HG03095 (cell line): ENCODE measurements at regions not wholly inside any gene's neighbourhood (a gene's known extent, or its start where the extent isn't known, plus 50 kb on each side); places are given as distances from the start of the nearest gene placed in this dataset.
"Not testable (repeated sequence)": the region's sequence is repeated elsewhere in the genome, so short reads cannot be mapped to it uniquely, and the experiment has no call there.

Experiments
- ATAC-seq: cut with Tn5 transposase; IDR thresholded peaks from one replicate; pipeline ENCODE4 v1.9.1; 2021; ENCODE audit warnings: moderate library complexity; ENCODE audit not compliant: unreplicated experiment

- no peak for ATAC-seq
These were observed 94.2 kb upstream of the LHX1 start for GRCh38 chr17:36842963-36843558.

GRCh38 chr17:36844013-36844412 is 93.3 kb upstream of the LHX1 start:
- no peak for ATAC-seq

GRCh38 chr17:36844601-36845000 is 92.7 kb upstream of the LHX1 start:
- no peak for ATAC-seq

- ATAC-seq = no peak
These were observed 91.4 kb upstream of the LHX1 start for GRCh38 chr17:36845916-36846315.

GRCh38 chr17:36846410-36847292 is 90.6 kb upstream of the LHX1 start:
- ATAC-seq = no peak

DNA sequence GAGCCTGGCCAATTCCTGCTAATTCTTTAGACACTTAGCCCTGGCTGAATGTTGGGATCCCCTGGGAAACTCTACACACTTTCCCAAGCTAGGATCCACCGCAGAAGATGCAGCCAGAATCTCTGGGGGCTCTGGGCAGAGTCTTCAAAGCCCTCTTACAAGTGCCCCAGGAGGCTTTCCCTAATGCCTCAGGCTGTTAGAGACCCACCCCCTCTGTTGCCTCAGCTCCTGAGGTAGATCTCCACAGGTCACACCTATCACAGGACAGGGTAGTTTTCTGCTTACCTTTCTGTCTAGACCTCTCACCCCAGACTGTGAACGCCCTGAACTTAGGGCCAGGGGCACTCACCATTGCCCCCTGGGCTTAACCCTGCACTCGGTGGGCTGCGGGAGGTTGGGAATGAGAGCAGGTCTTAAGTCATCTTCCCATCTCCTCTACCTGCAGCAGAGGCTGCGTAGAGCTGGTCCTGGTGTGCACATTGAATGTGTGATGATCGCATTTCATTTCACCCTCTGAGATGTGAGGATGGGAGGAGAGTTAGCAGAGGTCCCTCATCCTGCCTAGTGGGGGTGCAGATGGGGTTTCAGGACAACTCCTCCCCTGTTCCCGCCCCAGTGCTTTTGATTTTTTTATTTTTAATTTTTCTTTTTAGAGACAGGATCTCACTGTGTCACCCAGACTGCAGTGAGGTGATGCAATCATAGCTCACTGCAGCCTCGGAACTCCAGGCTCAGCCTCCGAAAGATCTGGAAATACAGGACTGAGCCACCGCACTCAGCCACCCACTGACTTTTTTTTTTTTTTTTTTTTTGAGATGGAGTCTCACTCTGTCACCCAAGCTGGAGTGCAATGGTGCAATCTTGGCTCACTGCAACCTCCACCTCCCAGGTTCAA is 89.0 kb upstream of the LHX1 start:
- ATAC-seq = no peak

GRCh38 chr17:36849020-36849419 is 88.3 kb upstream of the LHX1 start:
- not testable (repeated sequence) for ATAC-seq

GRCh38 chr17:36849871-36850348 is 87.4 kb upstream of the LHX1 start:
- no peak for ATAC-seq

DNA sequence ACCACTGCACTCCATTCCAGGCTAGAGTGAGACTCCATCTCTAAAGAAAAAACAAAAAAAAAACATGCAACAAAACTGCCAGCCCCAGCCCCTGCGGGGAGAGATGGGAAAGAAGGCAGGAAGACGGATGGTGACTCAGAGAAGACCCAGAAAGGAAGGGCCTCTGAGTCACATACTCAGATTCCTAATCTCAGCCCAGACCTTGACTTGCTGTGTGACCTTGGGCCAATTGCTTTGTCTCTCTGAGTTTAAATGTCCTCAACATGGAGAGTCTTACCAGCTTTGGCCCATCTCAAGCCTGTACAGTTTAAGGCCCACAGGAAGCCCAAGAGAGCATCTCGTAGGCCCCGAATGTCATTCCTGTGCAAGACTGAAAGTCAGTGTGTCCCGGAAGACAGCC is 86.5 kb upstream of the LHX1 start:
- no peak for ATAC-seq

DNA sequence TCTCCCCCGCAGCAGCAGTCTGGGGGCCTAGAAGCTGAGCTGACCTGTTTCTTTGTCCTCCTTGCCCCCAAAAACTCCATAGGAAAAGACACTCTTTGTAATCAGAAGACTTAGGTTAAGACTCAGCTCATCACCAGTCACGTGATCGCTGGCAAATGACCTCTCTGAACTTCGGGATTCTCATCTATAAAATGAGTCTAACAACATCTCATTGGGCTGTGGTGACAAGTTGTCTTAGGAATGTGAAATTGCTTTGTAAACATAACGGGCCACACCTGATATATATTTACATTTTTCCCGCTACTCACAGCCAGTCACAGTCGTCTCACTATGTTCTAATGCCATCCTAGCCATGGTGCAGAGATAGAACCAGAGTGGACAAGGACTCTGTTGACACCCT is 86.0 kb upstream of the LHX1 start:
- no peak for ATAC-seq

- ATAC-seq = not testable (repeated sequence)
These were observed 84.8 kb upstream of the LHX1 start for GRCh38 chr17:36852478-36852877.

DNA sequence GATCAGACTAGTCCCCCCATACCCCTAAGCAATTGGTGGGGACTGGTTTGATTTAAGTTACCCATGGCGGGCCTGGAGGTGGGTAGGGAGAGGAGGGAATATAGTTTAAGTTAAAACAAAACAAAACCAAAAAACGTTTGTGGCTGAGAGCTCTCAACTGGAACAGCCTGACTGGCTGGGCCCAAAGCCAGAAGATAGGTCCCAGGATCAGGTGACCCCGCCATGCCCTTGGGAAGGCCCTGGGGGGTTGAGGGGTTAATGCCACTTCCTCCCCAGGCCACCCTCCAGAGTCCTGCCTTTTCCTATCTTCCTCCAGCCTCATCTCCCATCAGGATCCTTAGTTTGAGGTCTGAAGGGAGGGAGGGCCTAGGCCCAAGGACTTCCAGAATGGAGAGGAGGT is 82.3 kb upstream of the LHX1 start:
- no peak for ATAC-seq

GRCh38 chr17:36855459-36855858 is 81.8 kb upstream of the LHX1 start:
- ATAC-seq = no peak

DNA sequence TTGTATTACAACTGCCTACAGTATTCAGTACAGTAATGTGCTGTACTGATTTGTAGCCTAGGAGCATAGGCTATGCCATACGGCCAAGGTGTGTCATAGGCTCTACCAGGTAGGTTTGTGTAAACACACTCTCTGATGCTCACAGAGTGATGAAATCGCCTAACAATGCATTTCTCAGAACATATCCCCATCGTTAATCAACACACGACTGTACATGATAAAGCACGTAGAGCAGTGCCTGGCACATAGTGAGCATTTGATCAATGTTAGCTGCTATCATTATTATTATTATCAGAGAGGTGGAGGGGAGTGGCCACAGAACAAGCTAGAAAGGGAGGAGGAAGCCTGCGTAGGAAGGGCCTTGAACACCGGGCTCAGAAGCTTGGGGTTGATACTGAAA is 81.1 kb upstream of the LHX1 start:
- ATAC-seq = no peak

GRCh38 chr17:36856903-36857381 is 80.3 kb upstream of the LHX1 start:
- ATAC-seq = no peak

GRCh38 chr17:36857698-36858097 is 79.6 kb upstream of the LHX1 start:
- no peak for ATAC-seq

GRCh38 chr17:36858119-36859002 is 78.9 kb upstream of the LHX1 start:
- ATAC-seq = no peak

DNA sequence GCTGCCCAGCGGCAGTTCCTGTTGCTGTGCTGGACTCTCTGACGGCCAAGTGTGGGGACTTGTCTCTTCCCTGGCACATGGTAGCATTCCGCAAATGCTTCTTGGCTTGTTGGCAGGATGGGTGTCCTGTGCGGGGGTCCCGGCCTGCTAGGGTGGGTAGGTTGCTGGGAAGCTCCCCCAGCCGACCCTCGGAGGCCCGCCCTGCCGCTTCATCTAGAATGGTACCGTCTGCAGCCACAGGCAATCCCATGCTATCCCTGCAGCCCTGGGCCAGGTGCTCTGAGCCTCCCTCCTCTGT is 78.3 kb upstream of the LHX1 start:
- ATAC-seq = no peak

DNA sequence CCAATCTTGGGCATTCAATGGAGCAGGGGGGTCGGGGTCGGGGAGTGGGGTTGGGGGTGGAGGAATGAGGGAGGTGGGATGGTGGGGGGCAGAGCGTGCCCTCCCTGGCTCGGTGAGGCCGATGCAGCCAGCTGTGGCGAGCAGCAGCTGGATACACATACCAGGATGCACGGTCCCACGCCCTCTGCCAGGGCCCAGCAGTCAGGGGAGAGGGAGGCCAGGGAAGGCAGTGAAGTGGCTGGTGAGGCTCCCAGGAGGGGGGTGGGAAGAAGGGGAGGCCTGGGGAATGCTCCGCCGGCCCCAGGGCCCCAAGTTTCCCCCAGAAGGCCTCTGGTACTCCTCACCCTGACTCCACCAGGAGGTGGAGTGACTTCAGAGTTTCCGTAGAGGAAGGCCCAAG is 77.6 kb upstream of the LHX1 start:
- no peak for ATAC-seq

DNA sequence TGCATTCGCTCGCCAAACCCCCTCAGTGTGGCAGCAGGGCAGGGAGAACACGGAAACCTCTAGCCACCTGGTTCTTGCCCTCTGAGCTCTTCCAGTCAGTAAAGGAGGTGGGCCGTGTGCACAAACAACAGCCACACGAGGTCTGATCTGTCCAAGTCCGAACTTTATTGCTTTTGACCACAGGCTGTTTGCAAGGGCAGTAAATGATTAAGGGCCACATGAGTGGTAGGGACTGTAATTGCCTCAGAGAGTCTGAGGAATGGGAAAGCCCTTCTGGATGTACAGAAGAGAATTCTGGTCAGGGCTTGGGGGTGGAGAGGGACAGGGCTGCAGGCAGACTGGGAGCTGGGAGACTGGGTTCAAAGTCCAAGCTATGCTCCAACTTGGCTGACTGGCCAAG is 75.7 kb upstream of the LHX1 start:
- ATAC-seq = no peak
